Erythroblast (primary cell): ENCODE measurements at regions not wholly inside any gene's neighbourhood (a gene's known extent, or its start where the extent isn't known, plus 50 kb on each side); places are given as distances from the start of the nearest gene placed in this dataset.

ENCODE experiments used
- DNase-seq, 2 experiments: peaks; one replicate each; lab custom pipeline; 2025; lab: John Stamatoyannopoulos, UW
- GATA1 ChIP-seq: IDR thresholded peaks from 2 replicates; pipeline ENCODE4 v1.6.1; 2011; ENCODE audit warnings: low read depth, mild to moderate bottlenecking, control low read depth, low read length, moderate library complexity
- POLR2A ChIP-seq: IDR thresholded peaks from 2 replicates; pipeline ENCODE4 v1.6.1; 2011; ENCODE audit warnings: mild to moderate bottlenecking, low read length

DNA sequence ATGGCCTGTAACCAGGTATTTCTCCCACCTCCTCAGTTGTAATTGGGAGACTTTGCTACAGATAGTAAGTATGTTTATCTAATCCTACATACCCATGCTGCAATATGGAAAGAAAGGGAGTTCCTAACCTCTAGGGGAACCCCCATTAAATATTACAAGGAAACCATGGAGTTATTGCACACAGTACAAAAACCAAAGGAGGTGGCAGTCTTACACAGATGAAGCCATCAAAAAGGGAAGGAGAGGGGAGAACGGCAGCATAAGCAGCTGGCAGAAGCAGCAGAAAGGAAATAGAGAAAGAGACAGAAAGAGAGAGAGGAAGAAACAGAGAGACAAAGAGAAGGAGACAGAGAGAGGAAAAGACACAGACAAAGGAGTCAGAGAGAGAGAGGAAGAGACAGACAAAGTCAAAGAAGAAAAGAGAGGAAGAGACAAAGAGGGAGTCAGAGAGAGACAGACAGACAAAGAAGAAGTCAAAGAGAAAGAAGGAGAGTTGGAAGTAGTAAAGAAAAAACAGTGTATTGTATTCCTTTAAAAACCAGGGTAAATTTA lies 142.9 kb downstream of the FASLG start:
- no peak for DNase-seq

DNA sequence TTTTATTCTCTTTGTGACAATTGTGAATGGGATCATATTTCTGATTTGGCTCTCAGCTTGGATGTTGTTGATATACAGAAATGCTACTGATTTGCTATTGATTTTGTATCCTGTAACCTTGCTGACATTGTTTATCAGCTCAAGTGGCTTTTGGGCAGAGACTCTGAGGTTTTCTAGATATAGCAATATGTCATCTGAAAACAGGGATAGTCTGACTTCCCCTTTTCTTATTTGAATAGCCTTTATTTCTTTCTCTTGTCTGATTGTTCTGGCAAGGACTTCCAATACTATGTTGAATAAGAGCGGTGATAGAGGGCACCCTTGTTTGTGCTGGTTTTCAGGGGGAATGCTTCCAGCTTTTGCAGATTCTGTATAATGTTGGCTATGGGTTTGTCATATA lies 150.8 kb downstream of the FASLG start:
- no peak for TF ChIP-seq GATA1
- no peak for TF ChIP-seq POLR2A
- DNase-seq = no peak

More for the DNA sequence above, 142.9 kb downstream of the FASLG start:
- TF ChIP-seq GATA1 = no peak
- TF ChIP-seq POLR2A = no peak

- peak in 1 of 2 experiments; percentile 7 for DNase-seq
- TF ChIP-seq POLR2A (no peak), GATA1 (no peak)
These were observed 151.7 kb downstream of the FASLG start for GRCh38 chr1:172810480-172811175.

- no peak for DNase-seq
- TF ChIP-seq GATA1 (no peak), POLR2A (no peak)
These were observed 152.8 kb downstream of the FASLG start for GRCh38 chr1:172811694-172812093.

GRCh38 chr1:172812118-172812517 lies 153.2 kb downstream of the FASLG start:
- DNase-seq = no peak
- TF ChIP-seq GATA1 (no peak), POLR2A (no peak)

DNA sequence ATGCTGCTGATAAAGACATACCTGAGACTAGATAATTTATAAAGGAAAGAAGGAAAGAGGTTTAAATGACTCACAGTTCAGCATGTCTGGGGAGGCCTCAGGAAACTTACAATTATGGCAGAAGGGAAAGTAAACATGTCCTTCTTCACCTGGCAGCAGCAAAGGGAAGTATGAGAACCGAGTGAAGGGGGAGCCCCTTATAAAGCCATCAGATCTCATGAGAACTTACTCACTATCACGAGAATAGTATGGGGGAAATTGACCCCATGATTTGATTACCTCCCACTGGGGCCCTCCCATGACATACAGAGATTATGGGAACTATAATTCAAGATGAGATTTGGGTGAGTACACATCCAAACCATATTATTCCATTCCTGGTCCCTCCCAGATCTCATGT lies 154.4 kb downstream of the FASLG start:
- DNase-seq = no peak
- no peak for TF ChIP-seq POLR2A

GRCh38 chr1:172814428-172814827 lies 155.5 kb downstream of the FASLG start:
- TF ChIP-seq POLR2A (no peak), GATA1 (no peak)

GRCh38 chr1:172815740-172816139 lies 156.8 kb downstream of the FASLG start:
- TF ChIP-seq GATA1 (no peak), POLR2A (no peak)
- DNase-seq = no peak

More at GRCh38 chr1:172814428-172814827, 155.5 kb downstream of the FASLG start:
- no peak for DNase-seq

DNA sequence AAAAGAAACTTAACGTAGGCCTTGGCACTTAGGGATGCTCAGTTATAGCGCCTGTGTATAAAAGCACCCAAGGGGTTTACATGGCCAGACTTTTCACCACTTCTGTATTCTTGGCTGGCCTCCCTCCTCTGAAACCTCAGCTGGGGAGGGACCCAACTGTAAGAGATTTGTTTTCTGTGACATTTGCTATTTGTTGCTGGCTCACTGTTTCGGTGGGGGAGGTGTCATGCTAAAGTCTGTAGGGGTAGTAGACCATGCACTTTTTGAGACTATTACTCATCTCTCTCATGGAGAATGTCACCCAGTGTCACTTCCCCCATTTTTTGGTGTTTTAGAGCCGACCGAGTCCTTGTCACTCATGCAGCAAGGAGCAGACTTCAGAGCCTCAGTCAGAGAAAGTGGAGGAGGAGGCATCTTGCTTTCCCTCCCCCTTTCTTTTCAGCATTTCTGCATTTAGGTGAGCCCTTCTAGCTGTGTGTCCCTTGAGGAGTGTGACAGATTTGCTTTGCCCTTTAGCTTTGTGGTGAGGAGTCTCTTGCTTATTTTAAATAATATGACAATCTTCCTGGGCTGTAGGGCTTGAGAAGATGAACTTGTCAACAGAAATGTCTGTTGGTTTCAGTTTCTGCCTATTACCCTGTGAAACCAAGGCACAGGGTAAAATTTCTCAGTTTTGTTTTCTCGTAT lies 160.1 kb downstream of the FASLG start:
- TF ChIP-seq GATA1 = no peak
- TF ChIP-seq POLR2A = no peak

DNA sequence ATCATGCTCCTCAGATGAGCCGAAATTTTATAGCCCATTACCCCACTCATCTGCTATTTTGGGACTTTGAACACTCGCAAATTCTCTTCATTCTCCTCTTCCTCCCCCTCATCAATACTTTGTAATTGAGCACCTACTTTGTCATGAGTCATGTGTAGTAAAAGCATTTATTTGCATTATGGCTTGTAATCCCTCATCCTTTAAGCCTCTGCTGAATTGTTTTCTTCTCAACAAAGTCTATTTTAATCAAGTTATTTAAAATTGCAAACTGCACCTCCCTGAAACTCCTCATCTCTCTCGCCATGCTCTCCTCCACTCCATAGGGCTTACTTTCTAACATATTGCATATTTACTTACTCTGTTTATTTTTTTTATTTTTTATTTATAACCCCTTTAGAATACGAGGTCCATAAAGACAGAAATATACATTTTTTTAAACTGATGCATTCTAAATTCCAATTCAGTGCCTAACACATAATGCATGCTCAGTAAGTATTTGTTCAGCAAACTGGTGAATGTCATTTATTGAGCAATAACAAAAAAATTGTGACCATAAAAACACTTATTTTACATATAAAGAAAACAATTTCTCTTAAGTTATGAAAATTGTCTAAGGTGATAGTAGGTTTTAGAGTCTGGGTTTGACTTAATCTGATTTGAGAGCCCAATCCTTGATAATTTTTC lies 161.7 kb downstream of the FASLG start:
- TF ChIP-seq GATA1 = no peak
- no peak for TF ChIP-seq POLR2A
- no peak for DNase-seq

More for the DNA sequence above, 160.1 kb downstream of the FASLG start:
- peak in 1 of 2 experiments; percentile 32 for DNase-seq

- TF ChIP-seq GATA1 (peak; percentile 66), POLR2A (peak; percentile 41)
- DNase-seq = peak; percentile 95 to 99
These were observed 162.8 kb downstream of the FASLG start for GRCh38 chr1:172821609-172822274.

GRCh38 chr1:172822886-172823285 lies 164.0 kb downstream of the FASLG start:
- TF ChIP-seq POLR2A = no peak

GRCh38 chr1:172823534-172823933 lies 164.6 kb downstream of the FASLG start:
- no peak for DNase-seq
- no peak for TF ChIP-seq POLR2A
- TF ChIP-seq GATA1 = no peak

More at GRCh38 chr1:172822886-172823285, 164.0 kb downstream of the FASLG start:
- DNase-seq = no peak

DNA sequence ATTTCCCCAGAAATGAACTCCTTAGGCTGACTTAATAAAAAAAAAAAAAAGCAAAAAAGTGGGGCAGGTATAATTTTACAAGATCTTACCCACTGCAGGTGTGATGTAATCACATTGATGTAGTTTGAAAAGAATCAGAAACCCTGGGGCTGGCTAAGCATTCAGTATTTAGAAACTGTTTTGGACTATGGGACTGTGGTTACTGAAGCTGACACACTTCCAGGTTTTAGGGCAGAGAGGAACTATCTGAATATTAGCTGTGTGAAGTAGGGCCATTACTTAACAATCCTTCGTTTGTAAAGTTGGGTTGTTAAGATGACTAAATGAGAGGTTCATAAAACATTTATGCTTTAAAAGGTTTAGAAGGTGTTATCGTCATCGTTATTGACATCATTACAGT lies 165.3 kb downstream of the FASLG start:
- DNase-seq = peak in 1 of 2 experiments; percentile 7
- TF ChIP-seq GATA1 (no peak), POLR2A (no peak)
